ENCODE measurements at regions not wholly inside any gene's neighbourhood (a gene's known extent, or its start where the extent isn't known, plus 50 kb on each side); places are given as distances from the start of the nearest gene placed in this dataset.

GRCh38 chr7:15005672-15006071 is 103.1 kb upstream of the DGKB start:
- H3K4me3 ChIP-seq (ENCODE audit: low read depth, low read length), result no peak overlapping the region
- POLR2A ChIA-PET, result no interaction called here
- TF ChIP-seq, protein P1, sequence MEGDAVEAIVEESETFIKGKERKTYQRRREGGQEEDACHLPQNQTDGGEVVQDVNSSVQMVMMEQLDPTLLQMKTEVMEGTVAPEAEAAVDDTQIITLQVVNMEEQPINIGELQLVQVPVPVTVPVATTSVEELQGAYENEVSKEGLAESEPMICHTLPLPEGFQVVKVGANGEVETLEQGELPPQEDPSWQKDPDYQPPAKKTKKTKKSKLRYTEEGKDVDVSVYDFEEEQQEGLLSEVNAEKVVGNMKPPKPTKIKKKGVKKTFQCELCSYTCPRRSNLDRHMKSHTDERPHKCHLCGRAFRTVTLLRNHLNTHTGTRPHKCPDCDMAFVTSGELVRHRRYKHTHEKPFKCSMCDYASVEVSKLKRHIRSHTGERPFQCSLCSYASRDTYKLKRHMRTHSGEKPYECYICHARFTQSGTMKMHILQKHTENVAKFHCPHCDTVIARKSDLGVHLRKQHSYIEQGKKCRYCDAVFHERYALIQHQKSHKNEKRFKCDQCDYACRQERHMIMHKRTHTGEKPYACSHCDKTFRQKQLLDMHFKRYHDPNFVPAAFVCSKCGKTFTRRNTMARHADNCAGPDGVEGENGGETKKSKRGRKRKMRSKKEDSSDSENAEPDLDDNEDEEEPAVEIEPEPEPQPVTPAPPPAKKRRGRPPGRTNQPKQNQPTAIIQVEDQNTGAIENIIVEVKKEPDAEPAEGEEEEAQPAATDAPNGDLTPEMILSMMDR (IDR thresholded peaks at IDR 0.05; ENCODE audit: insufficient read depth, low read length, missing control alignments), result no peak
- no peak for DNase-seq (ENCODE audit: low read depth, low spot score)
- CTCF ChIA-PET, result interaction anchor here (0.6 to 2.6 kb wide), 4 partner anchors 10 to 314 kb away, joined by 3 to 12 read pairs (median 8); no protein-coding TSS in a partner anchor

DNA sequence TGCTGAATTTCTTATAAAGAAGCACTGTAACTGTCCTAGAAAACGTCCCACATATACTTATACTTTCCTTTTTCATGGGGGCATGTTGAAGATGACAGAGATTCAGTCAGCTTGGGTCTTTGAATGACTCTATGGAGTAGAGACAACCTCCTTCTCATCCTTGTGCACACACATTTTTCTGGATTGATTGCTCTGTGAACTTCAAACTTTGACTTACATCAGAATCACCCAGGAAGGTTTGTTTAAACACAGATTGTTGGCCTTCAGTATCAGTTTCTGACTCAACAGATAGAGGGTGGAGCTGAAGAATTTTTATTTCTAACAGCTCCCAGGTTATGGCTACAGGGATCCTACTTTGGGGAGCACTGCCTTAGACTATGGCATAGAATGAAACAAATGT is 97.6 kb upstream of the DGKB start:
- POLR2A ChIA-PET, result no interaction called here
- CTCF ChIA-PET, result no interaction called here
- no peak overlapping the region for H3K4me3 ChIP-seq (ENCODE audit: low read depth, low read length)
- TF ChIP-seq, protein P1 (IDR thresholded peaks at IDR 0.05; ENCODE audit: insufficient read depth, low read length, missing control alignments), result no peak
- no peak for DNase-seq (ENCODE audit: low read depth, low spot score)

DNA sequence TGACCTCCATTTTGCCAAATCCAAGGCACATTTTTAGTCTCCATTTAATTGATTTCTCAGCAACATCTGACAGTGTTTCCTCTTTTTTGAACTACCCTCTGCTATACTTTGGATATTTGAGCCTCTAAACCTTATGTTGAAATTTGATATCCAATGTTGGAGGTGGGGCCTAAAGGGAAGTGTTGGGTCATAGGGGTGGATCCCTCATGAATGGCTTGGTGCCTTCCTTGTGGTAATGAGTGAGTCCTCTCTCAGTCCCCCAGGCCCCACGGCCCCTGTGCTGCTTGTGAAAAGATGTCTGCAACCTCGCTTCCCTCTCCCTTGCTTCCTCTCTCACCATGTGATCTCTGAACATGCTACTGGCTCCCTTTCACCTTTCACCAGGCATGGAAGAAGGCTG is 96.8 kb upstream of the DGKB start:
- DNase-seq (ENCODE audit: low read depth, low spot score), result no peak
- TF ChIP-seq, protein P1 (IDR thresholded peaks at IDR 0.05; ENCODE audit: insufficient read depth, low read length, missing control alignments), result no peak
- ChIA-PET CTCF (no interaction called here), POLR2A (no interaction called here)
- H3K4me3 ChIP-seq (ENCODE audit: low read depth, low read length), result no peak overlapping the region

GRCh38 chr7:14995774-14996173 is 93.2 kb upstream of the DGKB start:
- DNase-seq (ENCODE audit: low read depth, low spot score), result peak; percentile 33
- H3K4me3 ChIP-seq (ENCODE audit: low read depth, low read length), result no peak overlapping the region
- CTCF ChIA-PET, result interaction anchor here (1.0 to 1.3 kb wide), 2 partner anchors 17 to 20 kb away, joined by 3 to 5 read pairs; no protein-coding TSS in a partner anchor
- TF ChIP-seq, protein P1 (IDR thresholded peaks at IDR 0.05; ENCODE audit: insufficient read depth, low read length, missing control alignments), result no peak
- POLR2A ChIA-PET, result no interaction called here

- H3K4me3 ChIP-seq (ENCODE audit: low read depth, low read length), result no peak overlapping the region
- ChIA-PET CTCF (interaction anchor here (0.8 to 1.6 kb wide), 2 partner anchors 27 to 271 kb away, joined by 3 read pairs; no protein-coding TSS in a partner anchor), POLR2A (no interaction called here)
- TF ChIP-seq, protein P1 (IDR thresholded peaks at IDR 0.05; ENCODE audit: insufficient read depth, low read length, missing control alignments), result no peak
- DNase-seq (ENCODE audit: low read depth, low spot score), result peak; percentile 4
Observed at GRCh38 chr7:14988941-14989340, 86.4 kb upstream of the DGKB start.

- no peak overlapping the region for H3K4me3 ChIP-seq (ENCODE audit: low read depth, low read length)
- DNase-seq (ENCODE audit: low read depth, low spot score), result no peak
- TF ChIP-seq, protein P1 (IDR thresholded peaks at IDR 0.05; ENCODE audit: insufficient read depth, low read length, missing control alignments), result no peak
- POLR2A ChIA-PET, result no interaction called here
- CTCF ChIA-PET, result interaction anchor here (1.1 kb wide), 1 partner anchor 37 kb away, joined by 3 read pairs; no protein-coding TSS in a partner anchor
Observed at GRCh38 chr7:14978687-14979086, 76.1 kb upstream of the DGKB start.
